Esophagus squamous epithelium (tissue), 4 donors: ENCODE measurements at regions not wholly inside any gene's neighbourhood (a gene's known extent, or its start where the extent isn't known, plus 50 kb on each side); places are given as distances from the start of the nearest gene placed in this dataset.

Source experiments
- POLR2A ChIP-seq, 4 donors: fragments of 450-650 bp; IDR thresholded peaks; one replicate each; pipeline ENCODE4 v1.6.1; 2017; ENCODE audit warnings: antibody characterized with exemption in 4 of 4, mild to moderate bottlenecking in 4 of 4, moderate library complexity in 3 of 4
- TF ChIP-seq, protein P1 (sequence below), 6 experiments: fragments of 450-650 bp in 4 of 6; fragments of 200-600 bp in 2 of 6; sonication (generic) in 2 of 6; IDR thresholded peaks; one replicate each; pipeline ENCODE4 v1.5.1; 2016 to 2019; ENCODE audit warnings: antibody characterized with exemption in 6 of 6, mild to moderate bottlenecking in 4 of 6, moderate library complexity in 4 of 6

DNA sequence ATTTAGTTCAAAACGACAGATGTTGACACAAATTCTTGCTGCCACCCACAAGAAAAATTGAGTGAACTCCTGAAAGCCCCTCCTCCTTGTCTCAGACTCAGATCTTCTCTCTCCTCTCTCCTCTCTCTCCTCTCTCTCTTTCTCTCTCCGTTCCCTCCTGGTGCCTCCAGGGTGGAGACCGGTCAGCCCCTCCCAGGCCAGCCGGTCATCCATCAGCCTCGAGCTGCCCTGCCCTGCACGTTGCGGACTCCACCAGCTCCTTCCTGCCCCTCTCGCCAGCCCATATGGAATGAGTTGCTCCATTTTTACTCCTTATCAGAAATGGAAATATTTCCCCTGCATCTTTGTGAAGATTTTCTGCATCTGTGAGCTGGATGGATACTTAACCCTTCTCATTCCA is 103.8 kb downstream of the TBX5 start:
- TF ChIP-seq, protein P1, sequence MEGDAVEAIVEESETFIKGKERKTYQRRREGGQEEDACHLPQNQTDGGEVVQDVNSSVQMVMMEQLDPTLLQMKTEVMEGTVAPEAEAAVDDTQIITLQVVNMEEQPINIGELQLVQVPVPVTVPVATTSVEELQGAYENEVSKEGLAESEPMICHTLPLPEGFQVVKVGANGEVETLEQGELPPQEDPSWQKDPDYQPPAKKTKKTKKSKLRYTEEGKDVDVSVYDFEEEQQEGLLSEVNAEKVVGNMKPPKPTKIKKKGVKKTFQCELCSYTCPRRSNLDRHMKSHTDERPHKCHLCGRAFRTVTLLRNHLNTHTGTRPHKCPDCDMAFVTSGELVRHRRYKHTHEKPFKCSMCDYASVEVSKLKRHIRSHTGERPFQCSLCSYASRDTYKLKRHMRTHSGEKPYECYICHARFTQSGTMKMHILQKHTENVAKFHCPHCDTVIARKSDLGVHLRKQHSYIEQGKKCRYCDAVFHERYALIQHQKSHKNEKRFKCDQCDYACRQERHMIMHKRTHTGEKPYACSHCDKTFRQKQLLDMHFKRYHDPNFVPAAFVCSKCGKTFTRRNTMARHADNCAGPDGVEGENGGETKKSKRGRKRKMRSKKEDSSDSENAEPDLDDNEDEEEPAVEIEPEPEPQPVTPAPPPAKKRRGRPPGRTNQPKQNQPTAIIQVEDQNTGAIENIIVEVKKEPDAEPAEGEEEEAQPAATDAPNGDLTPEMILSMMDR (IDR thresholded peaks at IDR 0.05): no peak
- TF ChIP-seq POLR2A (IDR thresholded peaks at IDR 0.05): no peak
